ENCODE measurements at regions not wholly inside any gene's neighbourhood (a gene's known extent, or its start where the extent isn't known, plus 50 kb on each side); places are given as distances from the start of the nearest gene placed in this dataset.

GRCh38 chr9:73549991-73550390, 398.3 kb downstream of the ANXA1 start:
- DNase-seq = no peak

- no peak for DNase-seq
These were observed 401.6 kb downstream of the ANXA1 start for GRCh38 chr9:73553295-73553694.

- no peak for DNase-seq
These were observed 406.8 kb downstream of the ANXA1 start for GRCh38 chr9:73558471-73558870.

- no peak for DNase-seq
These were observed 413.4 kb downstream of the ANXA1 start for GRCh38 chr9:73565026-73565425.

- peak in 25 of 51 donors; percentile 4 to 65 (median 26) for DNase-seq
These were observed 414.3 kb downstream of the ANXA1 start for GRCh38 chr9:73565833-73566465.

GRCh38 chr9:73566627-73567026, 415.0 kb downstream of the ANXA1 start:
- DNase-seq = no peak

GRCh38 chr9:73573235-73573634, 421.6 kb downstream of the ANXA1 start:
- no peak for DNase-seq

GRCh38 chr9:73575101-73576060, 423.7 kb downstream of the ANXA1 start:
- DNase-seq = peak in 2 of 51 donors; percentile 1 to 4

GRCh38 chr9:73577848-73578247, 426.2 kb downstream of the ANXA1 start:
- DNase-seq = peak in 20 of 51 donors; percentile 0 to 47 (median 7)

GRCh38 chr9:73579823-73580222, 428.2 kb downstream of the ANXA1 start:
- DNase-seq = no peak

- no peak for DNase-seq
These were observed 431.9 kb downstream of the ANXA1 start for GRCh38 chr9:73583576-73583975.

- no peak for DNase-seq
These were observed 443.4 kb downstream of the ANXA1 start for GRCh38 chr9:73595036-73595545.

- no peak for DNase-seq
These were observed 444.7 kb downstream of the ANXA1 start for GRCh38 chr9:73596321-73596720.

GRCh38 chr9:73597039-73597438, 445.4 kb downstream of the ANXA1 start:
- DNase-seq = no peak

GRCh38 chr9:73597771-73598170, 446.1 kb downstream of the ANXA1 start:
- no peak for DNase-seq

- DNase-seq = no peak
These were observed 457.7 kb downstream of the ANXA1 start for GRCh38 chr9:73609381-73609780.

- DNase-seq = no peak
These were observed 459.4 kb downstream of the ANXA1 start for GRCh38 chr9:73611032-73611431.

- DNase-seq = no peak
These were observed 461.5 kb downstream of the ANXA1 start for GRCh38 chr9:73613092-73613701.

- no peak for DNase-seq
These were observed 463.9 kb downstream of the ANXA1 start for GRCh38 chr9:73615557-73615956.

- DNase-seq = no peak
These were observed 465.9 kb downstream of the ANXA1 start for GRCh38 chr9:73617586-73617985.

- DNase-seq = no peak
These were observed 489.3 kb downstream of the ANXA1 start for GRCh38 chr9:73640971-73641370.

GRCh38 chr9:73643379-73644013, 491.8 kb downstream of the ANXA1 start:
- DNase-seq = no peak
